Left forelimb (tissue), 1 donor: ENCODE measurements at regions not wholly inside any gene's neighbourhood (a gene's known extent, or its start where the extent isn't known, plus 50 kb on each side); places are given as distances from the start of the nearest gene placed in this dataset.

Source experiments
- DNase-seq: peaks from one replicate; pipeline ENCODE4 v3.0.0-alpha.2; 2018; ENCODE audit warnings: low spot score

DNA sequence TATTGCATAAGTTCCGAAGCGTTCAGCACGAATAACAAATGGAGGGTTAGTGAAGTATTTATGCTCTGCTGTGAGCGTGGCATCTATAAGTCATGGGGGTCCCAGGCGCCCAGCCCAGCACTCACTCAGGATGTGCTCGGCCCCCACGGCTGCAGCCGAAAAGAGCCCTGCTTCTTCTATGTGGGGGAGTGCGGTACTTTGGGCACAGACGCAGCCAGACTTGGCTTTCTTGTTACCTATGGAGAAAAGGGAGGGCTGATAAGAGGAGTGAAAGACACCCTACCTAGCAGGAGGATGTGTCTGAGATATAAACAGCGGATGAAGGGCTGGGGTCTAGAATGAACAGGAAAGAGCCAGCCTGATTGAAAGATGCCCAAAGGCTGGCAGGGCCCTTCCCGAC is 51.4 kb downstream of the MRPL36 start:
- peak; percentile 22 for DNase-seq

DNA sequence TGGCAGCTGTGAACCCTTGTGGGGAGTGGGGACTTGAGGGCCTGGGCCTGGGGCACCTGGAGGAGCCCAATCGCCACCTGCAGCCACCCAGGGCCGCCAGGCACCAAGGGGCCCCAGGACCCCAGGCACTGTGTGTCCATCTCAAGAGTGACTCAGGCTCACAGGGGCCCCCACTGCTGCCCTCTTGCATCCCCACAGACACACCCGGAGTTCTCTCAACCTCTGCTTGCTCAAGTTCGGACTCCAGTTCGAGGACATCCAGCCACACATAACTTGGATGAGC is 51.9 kb downstream of the MRPL36 start:
- DNase-seq: peak; percentile 26

DNA sequence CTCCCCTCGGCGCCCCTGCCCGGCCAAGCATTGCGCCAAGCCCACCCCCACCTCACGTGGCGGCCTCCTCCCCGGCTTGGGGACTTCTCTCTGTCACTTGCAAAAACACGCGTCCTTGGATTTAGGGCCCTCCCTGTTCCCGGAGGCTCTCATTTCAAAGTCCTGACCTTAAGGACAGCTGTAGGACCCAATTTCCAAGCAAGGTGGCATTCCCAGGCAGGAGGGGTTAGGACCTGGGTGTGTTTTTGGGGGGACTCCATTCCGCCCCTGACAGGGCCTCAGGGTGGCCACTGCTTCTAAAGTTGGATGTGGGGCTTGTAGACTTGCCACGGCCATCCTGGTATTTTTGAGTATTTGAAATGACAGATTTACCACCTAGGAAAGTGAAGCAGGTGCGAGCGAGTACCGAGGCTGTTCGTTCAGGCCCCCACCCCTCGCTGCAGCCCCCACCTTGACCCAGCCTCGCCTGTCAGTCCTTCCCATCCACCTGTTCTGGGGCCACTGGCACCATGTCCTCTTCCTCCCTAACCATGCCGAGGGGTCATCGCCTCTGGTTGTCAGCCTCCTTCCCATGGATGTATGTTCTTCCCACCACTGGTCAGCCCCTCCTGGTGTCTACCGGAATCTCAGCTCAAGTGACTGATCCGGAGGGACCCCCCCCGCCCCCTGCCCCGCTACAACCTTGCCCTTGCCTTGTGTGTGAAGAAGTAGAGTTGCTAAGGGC is 52.4 kb downstream of the MRPL36 start:
- DNase-seq: peak; percentile 47

DNA sequence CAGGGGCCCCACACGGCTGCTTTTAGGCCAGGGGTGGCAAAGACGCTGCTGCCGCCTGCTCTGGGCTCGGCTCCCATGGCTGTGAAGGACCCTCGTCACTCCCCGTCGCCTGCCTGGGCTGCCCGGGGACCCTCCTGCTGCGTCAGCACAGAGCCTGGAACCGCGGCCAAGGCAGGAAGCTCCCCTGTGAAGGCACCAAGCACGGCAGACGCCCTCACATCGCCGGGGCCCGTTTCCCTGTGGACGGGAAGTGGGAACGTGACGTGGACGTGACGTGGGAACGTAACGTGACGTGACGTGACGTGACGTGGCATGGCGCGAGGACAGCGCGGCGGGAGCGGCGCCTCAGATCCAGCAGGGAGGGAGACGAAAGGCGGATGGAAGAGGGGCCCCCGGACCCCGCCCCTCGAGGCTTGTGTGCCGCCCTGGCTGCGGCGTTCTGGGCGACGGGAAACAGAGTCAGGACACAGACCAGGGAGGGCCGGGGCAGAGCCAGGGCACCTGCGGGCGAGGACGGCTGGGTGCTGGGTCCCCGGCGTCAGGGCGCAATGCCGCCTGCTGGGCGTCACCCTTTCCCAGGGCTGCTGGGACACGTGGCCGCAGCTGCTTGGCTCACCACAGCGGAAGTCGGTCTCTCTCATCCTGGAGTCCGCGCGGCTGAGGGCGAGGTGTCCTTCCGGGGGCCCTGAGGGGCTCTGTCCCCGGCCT is 53.1 kb downstream of the MRPL36 start:
- peak; percentile 37 for DNase-seq

DNA sequence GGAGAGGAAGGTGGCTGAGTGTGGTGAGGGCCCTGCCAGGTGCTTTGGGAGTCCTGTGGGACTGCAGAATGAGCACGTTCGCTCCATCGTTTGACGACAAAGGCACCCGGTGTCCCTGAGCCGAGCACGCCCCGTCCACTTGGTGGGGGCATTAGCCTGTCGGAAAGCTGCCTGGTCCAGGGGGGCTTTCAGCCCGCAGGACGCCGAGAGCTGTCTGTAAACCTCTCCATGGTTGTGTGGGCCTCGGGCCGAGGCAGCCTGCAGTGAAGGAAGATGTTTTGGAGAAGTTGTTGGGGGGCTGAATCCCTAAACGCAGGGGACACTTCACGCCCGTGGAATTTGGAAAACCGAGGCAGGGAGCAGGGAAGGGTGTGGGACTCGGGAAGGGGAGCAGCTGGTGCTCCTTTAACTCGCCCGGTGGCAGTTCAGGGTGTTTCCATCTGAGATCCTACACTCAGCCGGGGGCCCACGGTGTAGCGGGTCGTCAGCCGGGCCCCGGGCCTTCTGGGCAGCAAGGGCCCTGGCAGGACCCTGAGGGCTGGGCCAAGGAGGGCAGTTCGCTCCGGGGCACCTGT is 53.8 kb downstream of the MRPL36 start:
- DNase-seq: peak; percentile 55

DNA sequence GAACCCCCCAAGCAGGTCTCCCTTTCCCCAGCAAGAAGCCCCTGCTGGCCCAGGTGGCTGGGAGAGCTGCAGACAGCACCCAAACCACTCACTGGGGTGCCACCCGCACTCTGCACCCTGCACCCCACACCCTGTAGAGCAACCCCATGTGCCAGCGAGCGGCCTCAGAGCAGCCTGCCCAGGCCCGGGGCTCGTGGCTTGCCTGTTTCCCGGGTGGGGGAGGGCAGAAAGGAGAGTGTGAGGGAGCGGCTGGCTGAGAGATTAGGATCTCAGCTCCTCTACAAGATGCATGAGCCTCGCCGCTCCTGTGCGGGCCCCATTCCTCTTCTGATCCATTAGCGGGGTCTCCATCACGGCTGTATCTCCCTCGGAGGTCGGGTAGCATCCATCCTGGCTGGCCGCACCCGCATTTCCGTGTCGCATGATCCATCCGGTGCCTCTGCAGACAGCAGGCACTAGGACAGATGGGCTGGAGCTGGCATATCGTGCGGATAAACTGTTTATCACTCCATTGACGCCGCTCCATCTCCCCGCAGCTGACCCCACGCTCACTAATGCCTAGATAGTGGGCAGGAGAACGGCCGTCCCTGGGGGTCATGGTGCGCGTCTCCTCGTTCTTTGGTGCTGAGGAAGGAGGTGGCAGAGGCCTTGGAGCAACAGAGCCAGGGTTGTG is 54.4 kb downstream of the MRPL36 start:
- peak; percentile 63 for DNase-seq

DNA sequence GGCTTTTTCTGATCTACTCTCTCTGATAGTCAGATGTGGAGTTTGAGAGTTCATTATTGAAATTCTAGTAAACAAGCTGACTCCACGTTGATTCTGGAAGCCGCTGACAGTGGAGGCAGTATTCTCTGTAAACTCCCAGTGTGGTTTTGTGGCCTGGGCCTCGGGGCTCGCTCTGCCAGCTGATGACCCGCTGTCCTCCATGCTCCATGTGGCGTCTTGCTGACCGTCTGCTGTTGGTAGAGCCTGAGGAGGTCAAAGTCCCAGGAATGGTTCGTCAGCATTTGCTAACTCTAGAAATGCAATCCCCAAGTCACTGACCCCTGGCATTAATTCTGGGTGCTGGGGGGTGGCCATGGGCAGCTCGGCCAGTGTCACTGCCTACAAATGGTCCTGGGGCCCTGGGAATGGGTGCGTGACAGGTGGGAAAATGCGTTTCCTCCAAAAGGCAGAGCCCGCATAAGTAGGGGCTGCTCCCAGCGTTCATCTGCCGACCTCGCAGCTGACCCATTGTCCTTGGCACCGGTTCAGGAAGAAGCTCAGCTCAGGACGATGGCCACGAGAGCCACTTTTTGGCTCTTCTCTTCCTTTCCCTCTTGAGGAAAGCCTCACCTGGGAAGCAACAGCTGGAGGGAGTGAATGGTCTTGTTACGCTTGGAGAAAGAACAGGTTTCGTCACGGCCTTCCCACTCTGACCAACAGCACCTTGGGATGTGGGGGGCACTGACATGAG is 55.1 kb downstream of the MRPL36 start:
- peak; percentile 6 for DNase-seq

DNA sequence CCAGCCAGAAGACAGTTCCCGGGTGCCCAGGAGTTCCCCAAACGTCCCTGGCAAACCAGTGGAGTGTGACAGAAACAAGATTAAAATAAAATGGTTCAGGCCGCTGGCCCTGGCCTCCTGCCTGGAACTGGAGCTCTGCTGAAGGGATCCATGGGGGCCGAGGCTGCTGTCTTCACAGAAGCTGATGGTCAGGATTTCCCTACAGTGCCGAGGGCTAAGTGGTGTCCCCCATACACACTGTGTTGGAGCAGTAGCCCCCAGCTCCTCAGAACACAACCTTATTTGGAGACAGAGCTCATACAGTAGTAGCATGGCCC is 55.9 kb downstream of the MRPL36 start:
- DNase-seq: peak; percentile 42

DNA sequence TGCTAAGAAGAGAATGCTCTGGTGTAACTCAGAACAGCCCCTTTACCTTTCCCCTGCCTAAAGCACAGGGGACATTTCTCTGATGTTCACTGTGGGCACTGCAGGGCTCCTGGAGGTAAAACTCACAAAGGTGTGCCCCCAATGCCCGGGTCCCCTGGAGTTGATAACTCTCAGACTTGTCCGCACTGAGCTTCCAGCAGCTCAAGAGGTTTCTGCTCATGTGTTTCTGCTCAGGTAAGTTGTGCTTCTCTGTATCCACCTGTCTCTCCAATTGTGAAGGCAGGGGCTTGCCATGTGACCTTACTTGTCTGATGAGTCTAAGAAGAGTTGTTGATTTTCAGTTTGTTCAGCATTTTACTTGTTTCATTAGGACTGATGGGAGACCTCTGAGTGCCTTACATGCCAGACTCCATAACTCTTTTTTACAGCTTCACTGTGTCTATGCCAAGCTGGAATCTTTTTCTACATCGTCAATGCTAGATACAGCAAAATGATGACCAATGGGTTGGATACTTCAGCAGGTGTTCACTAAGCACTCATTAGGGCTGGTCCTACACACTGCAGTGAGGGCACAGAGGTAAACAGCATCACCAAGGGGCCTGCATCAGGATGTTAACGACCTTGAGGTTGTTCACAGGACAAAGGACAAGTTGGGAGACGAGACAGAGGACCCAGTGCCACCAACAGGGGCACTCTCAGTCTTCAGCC is 56.4 kb downstream of the MRPL36 start:
- peak; percentile 14 for DNase-seq

DNA sequence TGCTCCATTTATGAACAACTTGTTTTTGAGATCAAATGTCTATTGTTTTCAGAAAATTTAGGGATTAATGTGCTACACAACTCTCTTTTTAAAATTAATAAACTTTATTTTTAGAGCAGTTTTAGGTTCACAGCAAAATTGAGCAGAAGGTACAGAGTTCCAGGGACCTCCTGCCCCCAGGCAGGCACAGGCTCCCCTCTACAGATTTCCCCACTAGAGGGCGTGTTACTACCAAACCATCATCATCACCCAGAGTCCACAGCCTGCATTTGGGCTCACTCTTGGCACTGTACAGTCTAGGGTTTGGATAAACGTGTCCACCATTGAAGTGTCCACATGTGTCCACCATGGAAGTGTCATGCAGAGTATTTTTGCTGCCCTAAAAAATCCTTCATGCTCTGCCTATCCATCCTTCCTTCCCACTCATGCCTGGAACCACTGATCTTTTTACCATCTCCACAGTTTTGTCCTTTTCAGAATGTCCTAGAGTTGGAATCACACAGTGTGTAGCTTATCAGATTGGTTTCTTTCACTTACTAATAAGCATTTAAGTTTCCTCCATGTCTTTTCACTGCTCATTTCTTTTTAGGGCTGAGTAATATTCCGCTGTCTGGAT is 61.7 kb downstream of the MRPL36 start:
- peak; percentile 31 for DNase-seq

DNA sequence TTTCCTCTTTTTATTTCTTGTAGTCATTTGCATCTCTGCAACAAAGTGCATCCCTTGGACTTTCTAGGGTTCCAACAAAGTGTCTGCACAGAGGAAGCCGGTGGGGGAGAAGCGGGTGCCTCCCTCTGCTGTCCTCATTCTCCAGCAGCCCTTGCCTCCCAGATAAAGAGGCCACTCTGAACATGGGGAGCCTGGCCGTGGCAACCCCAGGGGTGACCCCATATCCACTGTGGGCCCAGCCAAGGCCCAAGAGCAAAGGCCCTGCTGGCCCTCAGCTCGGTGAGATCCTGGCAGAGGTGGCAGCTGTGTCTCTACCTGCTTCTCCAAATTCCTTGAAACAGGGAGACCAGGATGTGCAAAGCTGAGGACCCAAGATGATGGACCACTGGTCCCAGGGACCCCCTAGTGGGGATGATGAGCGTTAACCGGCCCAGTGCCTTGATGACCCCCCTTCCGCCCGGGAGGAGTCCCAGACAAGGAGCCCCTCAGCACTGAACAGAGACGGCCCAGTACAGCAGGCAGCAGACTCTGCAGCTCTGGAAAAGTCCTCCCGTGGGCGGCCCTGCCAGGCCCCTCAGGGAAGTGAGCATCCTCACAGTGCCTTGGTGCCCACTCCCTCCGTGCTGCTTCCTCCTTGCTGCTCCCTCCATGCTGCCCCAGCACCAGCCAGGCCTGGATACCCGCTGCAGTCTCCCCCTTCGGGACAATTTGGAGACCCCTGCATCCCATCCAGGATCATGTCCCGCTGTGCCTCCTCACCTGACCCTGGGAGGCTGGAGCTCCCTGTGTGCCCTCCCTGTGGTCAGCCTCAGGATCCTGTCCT is 62.5 kb downstream of the MRPL36 start:
- peak; percentile 48 for DNase-seq

DNA sequence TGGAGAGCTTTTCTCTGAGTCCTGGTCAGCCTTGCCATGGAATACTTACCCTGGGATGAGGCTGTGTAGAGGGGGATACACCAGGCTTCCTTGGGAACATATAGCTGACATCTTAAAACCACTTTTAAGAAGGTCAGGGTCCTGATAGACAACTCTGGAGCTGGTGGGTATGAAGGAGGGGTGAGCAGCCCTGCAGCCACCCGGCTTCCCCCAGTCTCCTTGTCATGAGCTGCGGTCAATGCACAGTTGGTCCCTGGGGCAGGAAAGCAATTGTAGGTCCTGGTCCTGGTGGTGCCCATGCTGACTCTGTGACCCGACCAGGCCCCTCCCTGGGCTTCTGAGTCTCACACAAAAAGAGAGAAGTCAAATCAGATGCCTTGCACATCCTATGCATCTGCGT is 63.6 kb downstream of the MRPL36 start:
- DNase-seq: peak; percentile 40

DNA sequence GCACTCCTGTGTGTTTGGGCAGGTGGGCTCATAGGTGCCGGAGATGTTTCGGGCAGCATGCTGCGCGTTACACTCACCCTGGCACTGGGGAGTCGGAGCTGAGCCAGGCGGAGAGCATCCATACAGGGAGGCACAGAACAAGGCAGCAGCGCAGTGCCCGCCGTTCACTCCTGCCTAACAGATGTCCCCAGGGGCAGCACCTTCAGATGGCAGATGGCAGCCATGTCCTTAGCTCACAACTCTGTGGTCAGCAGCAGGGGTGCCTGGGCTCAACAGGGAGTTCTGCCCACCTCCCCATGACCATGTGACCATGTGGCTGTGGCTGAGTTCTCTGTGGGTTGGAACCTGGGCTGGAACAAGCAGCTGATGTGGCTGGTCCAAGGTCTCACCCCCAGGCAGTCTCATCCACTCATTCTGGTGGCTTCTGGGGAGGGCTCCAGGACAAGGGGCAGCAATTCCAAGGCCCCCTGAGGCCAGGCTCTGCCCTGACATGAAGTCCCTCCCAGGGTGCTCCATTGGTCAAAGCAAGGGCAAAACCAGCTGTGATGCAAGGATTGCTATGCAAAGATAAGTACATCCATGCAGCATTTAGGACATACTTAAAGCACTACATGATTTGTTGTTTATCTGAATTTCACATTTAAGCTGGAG is 64.2 kb downstream of the MRPL36 start:
- peak; percentile 58 for DNase-seq

DNA sequence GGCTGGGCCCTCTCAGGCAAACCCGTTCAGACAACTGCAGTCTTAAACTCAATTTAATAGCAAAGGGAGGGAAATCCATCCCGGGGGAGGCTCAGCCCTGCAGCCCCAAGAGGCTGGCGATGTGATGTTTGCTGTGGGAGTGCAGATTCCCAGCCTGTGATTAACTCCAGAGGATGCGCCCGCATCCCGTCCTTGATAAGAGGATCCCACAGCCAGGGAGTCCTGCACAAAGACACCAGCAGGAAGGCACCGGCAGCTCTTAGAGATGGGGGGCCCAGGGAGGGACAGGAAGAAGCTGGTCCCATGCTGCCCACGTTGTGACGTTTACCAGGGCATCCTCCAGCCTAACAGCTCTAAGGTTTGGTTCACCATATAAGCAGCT is 64.7 kb downstream of the MRPL36 start:
- DNase-seq: peak; percentile 26

DNA sequence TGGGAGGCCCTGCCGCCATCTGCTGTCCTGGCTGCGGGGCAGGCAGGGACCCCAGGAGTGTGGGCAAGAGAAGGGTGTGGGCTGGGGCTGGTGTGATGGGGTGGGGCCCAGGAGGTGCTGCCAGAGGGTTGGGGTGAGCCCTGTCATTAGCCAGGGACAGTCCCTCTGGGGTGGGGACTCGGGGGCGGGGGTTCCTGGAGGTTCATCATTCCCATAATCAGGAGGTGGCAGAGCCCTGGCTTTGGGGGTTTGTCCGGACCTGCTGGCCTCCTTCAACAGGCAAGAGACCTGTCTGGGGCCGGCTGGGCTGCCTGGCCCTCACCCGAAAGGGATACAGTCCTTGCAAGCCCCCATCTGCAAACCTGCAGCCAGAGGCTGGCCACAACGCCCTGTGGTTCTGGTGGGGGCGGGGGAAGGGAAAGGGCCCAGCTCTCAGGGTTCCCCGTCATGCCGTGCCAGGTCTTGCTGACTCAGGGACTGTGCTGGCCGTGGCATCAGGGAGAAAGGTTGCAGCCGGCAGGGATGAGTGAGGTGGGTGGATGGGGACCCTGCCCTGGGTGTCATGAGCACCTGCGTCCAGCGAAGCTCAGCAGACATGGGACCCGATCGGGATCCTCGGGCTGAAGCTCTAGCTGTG is 65.2 kb downstream of the MRPL36 start:
- DNase-seq: peak; percentile 47

DNA sequence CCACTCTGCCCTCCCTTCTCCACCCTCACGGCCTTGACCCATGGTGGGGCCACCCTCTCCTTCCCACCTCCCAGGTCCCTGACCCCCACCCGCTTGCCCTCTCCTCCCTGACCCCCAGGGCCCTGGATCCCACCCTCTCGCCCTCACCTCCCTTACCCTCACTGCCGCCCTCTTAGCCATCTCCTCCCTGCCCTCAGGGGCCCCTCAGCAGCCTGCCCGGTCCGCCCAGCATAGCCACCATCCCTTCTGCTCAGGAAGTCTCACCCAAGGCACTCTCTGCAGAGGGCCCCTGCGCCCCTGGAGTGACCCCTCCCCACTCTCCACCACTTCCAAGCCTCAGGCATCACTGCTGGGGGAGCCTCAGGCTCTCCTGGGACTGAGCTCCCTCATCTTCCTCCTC is 66.3 kb downstream of the MRPL36 start:
- DNase-seq: peak; percentile 61

DNA sequence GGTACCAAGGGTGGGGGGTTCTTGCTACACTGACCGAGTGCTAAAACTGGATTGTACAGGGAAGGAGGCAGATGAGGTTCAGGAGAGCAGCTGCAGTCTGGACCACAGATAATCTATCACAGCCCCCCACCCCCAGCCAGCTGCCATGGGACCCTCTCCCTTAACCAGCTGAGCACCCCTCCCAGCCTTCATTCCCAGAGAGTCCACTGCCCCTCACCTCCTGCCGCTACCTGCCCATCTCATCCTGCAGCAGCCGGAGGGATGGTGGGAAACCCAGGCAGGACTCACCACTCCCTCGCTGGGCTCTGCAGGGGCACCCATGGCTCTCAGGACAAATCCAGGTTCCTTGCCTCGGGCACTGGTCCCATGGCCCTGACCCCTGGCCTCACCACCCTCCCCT is 66.7 kb downstream of the MRPL36 start:
- DNase-seq: peak; percentile 57

DNA sequence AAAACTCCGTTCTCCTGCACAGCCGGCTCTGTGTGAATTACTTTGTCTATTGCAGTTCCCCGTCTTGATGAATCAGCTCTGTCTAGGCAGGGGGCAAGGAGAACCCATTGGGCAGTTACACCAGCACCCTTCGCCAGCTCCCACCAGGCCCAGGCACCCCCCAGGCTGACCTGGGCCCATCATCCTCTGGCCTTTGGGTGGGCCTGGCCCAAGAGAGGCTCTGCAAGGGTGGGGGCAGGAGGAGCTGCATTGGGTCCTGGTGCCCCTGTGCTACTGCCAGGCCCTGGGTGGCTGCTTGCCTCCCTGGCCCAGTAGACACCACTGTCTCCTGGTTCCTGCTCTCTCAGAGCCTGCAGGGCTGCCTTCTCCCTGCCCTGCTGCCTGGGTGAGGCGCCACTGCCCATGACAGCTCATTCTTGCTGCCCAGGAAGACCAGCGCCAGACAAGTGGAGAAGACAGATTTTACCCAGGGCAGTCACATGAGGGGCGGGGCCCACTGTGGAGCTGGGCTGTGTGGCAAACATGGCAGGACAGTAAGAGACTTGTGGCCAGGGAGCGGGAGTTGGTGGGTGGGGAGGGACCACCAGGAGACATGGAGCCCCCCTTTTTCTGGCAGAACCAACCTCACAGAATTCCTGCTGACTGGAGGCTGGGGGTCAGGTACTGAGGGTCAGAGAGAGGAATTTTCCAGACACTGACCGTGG is 67.2 kb downstream of the MRPL36 start:
- peak; percentile 55 for DNase-seq

DNA sequence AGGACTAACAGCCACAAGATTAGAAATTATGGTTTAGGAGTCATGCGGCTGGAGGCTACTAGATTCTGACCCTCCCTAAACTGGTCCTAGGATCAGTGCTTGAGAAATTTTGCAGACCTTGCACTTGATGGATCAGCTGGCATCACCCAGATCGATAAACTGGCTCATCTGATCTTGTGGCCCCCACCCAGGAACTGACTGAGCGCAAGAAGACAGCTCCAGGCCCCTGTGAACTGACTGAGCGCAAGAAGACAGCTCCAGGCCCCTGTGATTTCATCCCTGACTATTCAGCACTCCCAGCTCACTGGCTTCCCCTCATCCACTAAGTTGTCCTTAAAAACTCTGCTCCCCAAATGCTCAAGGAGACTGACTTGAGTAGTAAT is 67.8 kb downstream of the MRPL36 start:
- peak; percentile 38 for DNase-seq
